Effector memory CD4-positive, alpha-beta T cell (primary cell): ENCODE measurements at regions not wholly inside any gene's neighbourhood (a gene's known extent, or its start where the extent isn't known, plus 50 kb on each side); places are given as distances from the start of the nearest gene placed in this dataset.
"Not testable (repeated sequence)": the region's sequence is repeated elsewhere in the genome, so short reads cannot be mapped to it uniquely, and the experiment has no call there.

Experiments used
- DNase-seq, 3 donors: peaks; one replicate each; pipeline ENCODE4 v3.0.0-alpha.2; 2020
- H3K27ac ChIP-seq: 2 replicates; pipeline ENCODE4 v1.7.0; 2013; ENCODE audit warnings: mild to moderate bottlenecking, low read length, moderate library complexity; ENCODE audit not compliant: insufficient read depth, poor library complexity, severe bottlenecking
- H3K27me3 ChIP-seq: replicated peaks from 2 replicates; pipeline ENCODE4 v1.7.0; 2013; ENCODE audit warnings: mild to moderate bottlenecking, low read length; ENCODE audit not compliant: insufficient read depth, control insufficient read depth, poor library complexity, severe bottlenecking
- H3K36me3 ChIP-seq: 2 replicates; pipeline ENCODE4 v1.7.0; 2013; ENCODE audit warnings: mild to moderate bottlenecking, low read length, moderate library complexity; ENCODE audit not compliant: control insufficient read depth, insufficient read depth
- H3K4me1 ChIP-seq: 2 replicates; pipeline ENCODE4 v1.7.0; 2013; ENCODE audit warnings: low read length, mild to moderate bottlenecking; ENCODE audit not compliant: control insufficient read depth, insufficient read depth, poor library complexity, severe bottlenecking
- H3K4me3 ChIP-seq: 2 replicates; pipeline ENCODE4 v1.7.0; 2013; ENCODE audit warnings: low read length, low read depth, mild to moderate bottlenecking; ENCODE audit not compliant: insufficient read depth, poor library complexity, severe bottlenecking
- H3K9me3 ChIP-seq: 2 replicates; pipeline ENCODE4 v1.7.0; 2013; ENCODE audit warnings: mild to moderate bottlenecking, low read length, moderate library complexity; ENCODE audit not compliant: control insufficient read depth

DNA sequence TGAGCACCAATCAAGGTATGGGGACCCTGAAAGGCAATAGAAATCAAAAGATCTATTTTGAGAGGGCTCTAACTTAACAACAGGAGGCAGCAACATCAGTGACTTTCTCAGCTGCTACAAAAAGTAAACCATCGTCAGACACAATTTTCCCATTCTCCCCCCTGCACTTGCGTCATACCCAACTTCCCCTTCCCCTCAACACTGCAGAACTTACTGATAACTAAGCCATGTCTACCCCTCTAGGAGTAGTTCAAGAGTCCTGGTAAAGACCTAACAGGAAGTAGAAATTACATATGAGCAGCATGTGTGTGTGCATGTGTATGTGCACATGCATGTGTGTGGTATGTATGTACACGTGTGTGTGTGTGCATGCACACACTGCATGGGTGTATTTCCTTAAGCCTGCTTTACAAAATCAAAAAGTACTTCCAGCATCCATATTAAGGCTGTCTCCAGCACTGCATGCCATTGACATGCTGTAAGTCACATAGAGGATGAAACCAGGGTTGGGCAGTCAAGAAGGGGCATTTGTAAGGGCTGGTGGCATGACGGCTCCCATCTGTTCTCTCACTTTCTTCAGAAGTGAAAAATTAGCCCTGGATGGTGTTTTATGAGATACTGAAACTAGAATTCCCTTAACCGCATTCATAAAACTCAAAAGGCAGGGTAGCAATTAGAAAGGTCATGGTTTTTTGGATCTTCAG is 460.1 kb upstream of the RUNX1 start:
- H3K4me3 ChIP-seq, result no peak overlapping the region
- no peaks in the 10 kb centered on the region for H3K36me3 ChIP-seq
- no peak overlapping the region for H3K27ac ChIP-seq
- H3K4me1 ChIP-seq, result peaks cover under 1% of the 10 kb centered on the region
- no peaks in the 10 kb centered on the region for H3K9me3 ChIP-seq
- no peak for DNase-seq
- no peaks in the 10 kb centered on the region for H3K27me3 ChIP-seq

DNA sequence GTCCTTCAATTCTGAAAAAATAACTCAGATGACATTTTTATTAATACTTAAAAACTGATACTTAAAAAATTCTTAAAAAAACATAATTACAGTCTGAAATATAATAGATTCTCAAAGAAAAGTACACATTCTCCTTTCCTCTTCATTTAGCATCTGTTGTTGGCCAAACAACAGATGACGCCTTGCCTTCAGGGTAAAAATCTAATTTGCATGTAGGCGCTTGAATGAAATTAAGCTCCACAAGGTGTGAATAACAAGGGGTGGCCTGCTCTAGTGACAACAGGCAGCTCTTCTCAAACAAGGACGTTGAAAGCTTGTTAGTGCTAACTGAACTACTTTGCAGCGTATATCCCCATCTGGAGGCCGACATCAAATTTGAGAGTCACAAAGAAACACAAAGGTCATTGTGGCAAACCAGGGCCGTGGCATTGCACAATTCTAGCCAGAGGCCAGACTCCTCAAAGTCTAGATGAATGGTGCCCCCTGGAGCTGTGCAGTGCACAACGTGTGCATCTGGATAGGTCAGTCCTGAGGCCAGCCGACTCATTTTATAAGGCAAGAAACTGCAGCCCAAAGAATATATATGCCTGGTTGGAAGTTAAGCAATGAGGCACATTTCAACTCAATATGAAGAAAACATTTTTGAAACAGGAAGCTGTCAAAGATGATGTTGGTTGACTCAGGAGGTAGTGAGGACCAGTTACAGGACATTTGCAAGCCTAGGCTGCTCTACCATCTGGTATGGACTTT is 459.2 kb upstream of the RUNX1 start:
- Histone ChIP-seq H3K27me3 (no peaks in the 10 kb centered on the region), H3K4me1 (peaks cover 9% of the 10 kb centered on the region), H3K36me3 (no peaks in the 10 kb centered on the region), H3K4me3 (no peak overlapping the region), H3K27ac (no peak overlapping the region), H3K9me3 (no peaks in the 10 kb centered on the region)
- DNase-seq, result no peak

DNA sequence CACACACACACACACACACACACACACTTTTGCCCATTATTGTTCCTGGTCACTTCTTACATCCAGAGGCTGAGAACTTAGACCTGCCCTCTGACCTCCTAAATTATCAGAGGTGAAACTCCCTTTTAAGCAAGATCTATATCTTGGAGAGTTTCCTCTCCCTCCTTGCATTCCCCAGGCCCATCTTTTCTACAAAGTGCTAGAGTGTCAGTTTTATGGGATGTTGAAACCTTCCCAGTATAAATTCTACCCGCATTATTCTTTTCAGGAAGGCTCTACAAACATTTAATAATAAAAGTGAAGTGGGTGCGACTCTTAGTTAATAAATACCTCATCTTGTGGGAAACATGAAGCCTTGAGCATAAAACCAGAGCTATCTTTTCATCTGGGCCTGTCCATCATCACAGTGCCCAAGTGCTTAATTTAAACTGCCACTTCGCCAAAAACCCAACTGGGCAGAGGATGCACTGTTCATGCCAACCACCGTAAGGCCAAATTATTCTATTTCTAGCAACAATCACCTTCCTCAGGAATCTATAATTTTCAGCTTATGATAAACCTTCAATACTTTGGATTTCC is 458.2 kb upstream of the RUNX1 start:
- Histone ChIP-seq H3K27ac (no peak overlapping the region), H3K27me3 (no peaks in the 10 kb centered on the region), H3K36me3 (no peaks in the 10 kb centered on the region), H3K4me3 (no peak overlapping the region), H3K9me3 (no peaks in the 10 kb centered on the region), H3K4me1 (peaks cover 11% of the 10 kb centered on the region)
- no peak for DNase-seq

DNA sequence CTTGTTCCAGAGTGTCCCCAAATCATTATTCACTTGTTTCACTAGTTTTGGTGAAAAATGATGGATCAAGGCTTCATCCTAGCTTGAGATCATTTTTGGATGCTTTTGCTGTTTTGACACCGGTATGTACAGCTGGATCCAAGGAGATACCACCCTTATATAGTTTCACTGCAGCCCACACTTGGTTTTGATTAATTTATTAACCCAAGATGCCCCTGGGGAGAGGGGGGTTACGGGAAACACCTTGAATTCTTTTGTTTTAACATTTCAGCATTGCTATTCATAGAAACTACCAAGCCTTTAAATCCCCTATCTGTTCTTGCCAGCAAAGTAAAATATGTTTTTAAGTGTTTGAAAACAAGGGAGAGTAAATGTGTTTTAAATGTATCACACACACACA is 457.7 kb upstream of the RUNX1 start:
- Histone ChIP-seq H3K4me3 (no peak overlapping the region), H3K4me1 (peaks cover 11% of the 10 kb centered on the region), H3K9me3 (no peaks in the 10 kb centered on the region), H3K36me3 (no peaks in the 10 kb centered on the region), H3K27ac (no peak overlapping the region), H3K27me3 (no peaks in the 10 kb centered on the region)
- DNase-seq, result no peak

GRCh38 chr21:35506352-35506751 is 457.2 kb upstream of the RUNX1 start:
- no peak for DNase-seq
- Histone ChIP-seq H3K9me3 (no peaks in the 10 kb centered on the region), H3K36me3 (no peaks in the 10 kb centered on the region), H3K27ac (no peak overlapping the region), H3K4me3 (no peak overlapping the region), H3K4me1 (peaks cover 11% of the 10 kb centered on the region), H3K27me3 (no peaks in the 10 kb centered on the region)

GRCh38 chr21:35504951-35505466 is 455.9 kb upstream of the RUNX1 start:
- H3K4me1 ChIP-seq, result peaks cover 11% of the 10 kb centered on the region
- no peaks in the 10 kb centered on the region for H3K36me3 ChIP-seq
- H3K9me3 ChIP-seq, result no peaks in the 10 kb centered on the region
- no peak overlapping the region for H3K27ac ChIP-seq
- no peak overlapping the region for H3K4me3 ChIP-seq
- DNase-seq, result no peak
- H3K27me3 ChIP-seq, result no peaks in the 10 kb centered on the region

GRCh38 chr21:35504277-35504676 is 455.2 kb upstream of the RUNX1 start:
- no peak overlapping the region for H3K4me3 ChIP-seq
- H3K36me3 ChIP-seq, result no peaks in the 10 kb centered on the region
- no peak for DNase-seq
- H3K27ac ChIP-seq, result no peak overlapping the region
- no peaks in the 10 kb centered on the region for H3K9me3 ChIP-seq
- no peaks in the 10 kb centered on the region for H3K27me3 ChIP-seq
- H3K4me1 ChIP-seq, result peaks cover 11% of the 10 kb centered on the region

GRCh38 chr21:35503671-35504070 is 454.6 kb upstream of the RUNX1 start:
- DNase-seq, result no peak
- Histone ChIP-seq H3K27ac (no peak overlapping the region), H3K4me3 (no peak overlapping the region), H3K9me3 (no peaks in the 10 kb centered on the region), H3K27me3 (no peaks in the 10 kb centered on the region), H3K36me3 (no peaks in the 10 kb centered on the region), H3K4me1 (peaks cover 11% of the 10 kb centered on the region)

DNA sequence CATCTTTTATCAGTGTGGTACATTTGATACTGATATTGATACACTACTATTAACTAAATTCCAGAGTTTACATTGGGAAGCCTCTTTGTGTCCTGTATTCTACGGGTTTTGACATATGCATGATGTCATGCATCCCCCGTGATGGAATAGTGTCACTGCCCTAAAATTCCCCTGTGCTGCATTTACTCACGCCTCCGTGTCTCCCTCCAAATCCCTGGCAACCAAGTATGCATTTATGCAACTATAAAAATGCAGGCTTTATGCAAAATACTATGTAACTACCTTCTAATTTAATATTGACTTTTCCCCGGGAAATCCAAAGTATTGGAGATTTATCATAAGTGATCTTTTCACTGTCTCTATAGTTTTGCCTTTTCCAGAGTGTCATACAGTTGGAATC is 453.7 kb upstream of the RUNX1 start:
- Histone ChIP-seq H3K36me3 (no peaks in the 10 kb centered on the region), H3K4me3 (no peak overlapping the region), H3K4me1 (peaks cover 11% of the 10 kb centered on the region), H3K9me3 (no peaks in the 10 kb centered on the region), H3K27ac (no peak overlapping the region), H3K27me3 (no peaks in the 10 kb centered on the region)
- no peak for DNase-seq

GRCh38 chr21:35497522-35497921 is 448.4 kb upstream of the RUNX1 start:
- H3K9me3 ChIP-seq, H3K36me3 ChIP-seq, DNase-seq, H3K4me1 ChIP-seq, H3K27ac ChIP-seq, H3K4me3 ChIP-seq, H3K27me3 ChIP-seq: not testable (repeated sequence)
